H1 (cell line): ENCODE measurements at regions not wholly inside any gene's neighbourhood (a gene's known extent, or its start where the extent isn't known, plus 50 kb on each side); places are given as distances from the start of the nearest gene placed in this dataset.
A peak's percentile ranks its signal among the peaks of the same experiment; 100 is the strongest.
"Not testable (repeated sequence)": the region's sequence is repeated elsewhere in the genome, so short reads cannot be mapped to it uniquely, and the experiment has no call there.

Source experiments
- CTCF ChIA-PET: fragments of 300-600 bp; sonication (Branson Sonifier 250); formaldehyde crosslinking; loops from one replicate; lab custom pipeline; 2021; ENCODE audit not compliant: partially characterized antibody; lab: Charles Lee
- POLR2A ChIA-PET: fragments of 300-600 bp; sonication (Branson Sonifier 250); formaldehyde crosslinking; loops from one replicate; lab custom pipeline; 2021; ENCODE audit warnings: inconsistent platforms; ENCODE audit not compliant: partially characterized antibody; lab: Charles Lee
- DNase-seq, 2 experiments: peaks; one replicate each; pipeline versions ENCODE4 v3.0.0 to v3.0.0-alpha.2; 2010 to 2022; ENCODE audit warnings: low spot score in 2 of 2, low read depth in 1 of 2, mixed read lengths in 1 of 2
- FAIRE-seq: peaks from 2 replicates; lab custom pipeline; 2011; peaks lifted over from hg19 to GRCh38; lab: Jason Lieb, UNC
- H2AFZ ChIP-seq: 2 replicates; pipeline ENCODE4 v1.8.1; 2012; ENCODE audit warnings: low read length, inconsistent platforms
- H2AK5ac ChIP-seq: 2 replicates; pipeline ENCODE4 v1.6.1; 2013; ENCODE audit warnings: low read depth, low read length
- H2BK120ac ChIP-seq: replicated peaks from 2 replicates; pipeline ENCODE3; 2013; ENCODE audit warnings: low read depth, low read length, inconsistent platforms
- H2BK12ac ChIP-seq: 2 replicates; pipeline ENCODE4 v1.6.1; 2013; ENCODE audit warnings: low read depth, low read length
- H2BK15ac ChIP-seq: 2 replicates; pipeline ENCODE4 v1.6.1; 2013; ENCODE audit warnings: low read length
- H2BK20ac ChIP-seq: 2 replicates; pipeline ENCODE4 v1.6.1; 2013; ENCODE audit warnings: low read length
- H2BK5ac ChIP-seq: 2 replicates; pipeline ENCODE4 v1.6.1; 2013; ENCODE audit warnings: low read depth, low read length
- H3K14ac ChIP-seq: 2 replicates; pipeline ENCODE4 v1.6.1; 2013; ENCODE audit warnings: inconsistent platforms; ENCODE audit not compliant: insufficient read length
- H3K18ac ChIP-seq: 2 replicates; pipeline ENCODE4 v1.6.1; 2013; ENCODE audit warnings: low read length; ENCODE audit errors: extremely low read depth
- H3K23ac ChIP-seq: 2 replicates; pipeline ENCODE4 v1.6.1; 2013; ENCODE audit warnings: inconsistent platforms; ENCODE audit not compliant: insufficient read length
- H3K23me2 ChIP-seq: 2 replicates; pipeline ENCODE4 v1.6.1; 2013; ENCODE audit warnings: low read depth, low read length
- H3K27ac ChIP-seq: 2 replicates; pipeline ENCODE4 v1.6.1; 2011; ENCODE audit warnings: low read depth, low read length, inconsistent platforms
- H3K27me3 ChIP-seq, 4 experiments: replicated peaks in 1 of 4; 1 replicate in 1 of 4; 2 replicates in 3 of 4; pipeline versions ENCODE4 v1.6.1 to v1.8.1; 2011 to 2013; ENCODE audit warnings: low read length in 3 of 4, mild to moderate bottlenecking in 3 of 4, inconsistent platforms in 2 of 4, mixed read lengths in 2 of 4, moderate library complexity in 1 of 4; ENCODE audit not compliant: control insufficient read depth in 3 of 4, insufficient read depth in 3 of 4; ENCODE audit errors: extremely low read depth in 1 of 4
- H3K36me3 ChIP-seq, 4 experiments: 2 replicates each; pipeline versions ENCODE4 v1.6.1 to v1.8.1; 2011 to 2013; ENCODE audit warnings: mild to moderate bottlenecking in 4 of 4, low read length in 3 of 4, moderate library complexity in 2 of 4, control low read depth in 1 of 4, inconsistent platforms in 1 of 4; ENCODE audit not compliant: insufficient read depth in 4 of 4, control insufficient read depth in 2 of 4
- H3K4ac ChIP-seq: replicated peaks from 2 replicates; pipeline ENCODE3; 2013; ENCODE audit warnings: low read length, low read depth, mixed read lengths, inconsistent platforms; ENCODE audit not compliant: insufficient read length
- H3K4me1 ChIP-seq, 4 experiments: replicated peaks in 1 of 4; 1 replicate in 1 of 4; 2 replicates in 3 of 4; pipeline versions ENCODE4 v1.6.1 to v1.8.1; 2011 to 2013; ENCODE audit warnings: low read length in 3 of 4, inconsistent platforms in 2 of 4, mixed read lengths in 1 of 4; ENCODE audit not compliant: insufficient read depth in 4 of 4, control insufficient read depth in 3 of 4
- H3K4me2 ChIP-seq, 2 experiments: 2 replicates each; pipeline versions ENCODE4 v1.6.1 to v1.8.1; 2011 to 2013; ENCODE audit warnings: low read depth in 2 of 2, low read length in 2 of 2, control low read depth in 1 of 2, inconsistent platforms in 1 of 2, mild to moderate bottlenecking in 1 of 2; ENCODE audit not compliant: insufficient read depth in 1 of 2
- H3K4me3 ChIP-seq, 4 experiments: fragments of 200-600, 300-600 bp in 1 of 4; sonication (generic), shearing (Covaris generic), sonication (Bioruptor Twin) in 1 of 4; 2 replicates each; pipeline versions ENCODE4 v1.5.1 to v1.8.1; 2011 to 2016; ENCODE audit warnings: low read length in 4 of 4, low read depth in 3 of 4, control low read depth in 2 of 4, inconsistent platforms in 2 of 4, mild to moderate bottlenecking in 2 of 4, mixed read lengths in 1 of 4, moderate library complexity in 1 of 4; ENCODE audit not compliant: insufficient read depth in 2 of 4; ENCODE audit errors: extremely low read depth in 1 of 4
- H3K56ac ChIP-seq: replicated peaks from 2 replicates; pipeline ENCODE3; 2013; ENCODE audit warnings: low read depth, mild to moderate bottlenecking, mixed read lengths, low read length, inconsistent platforms; ENCODE audit not compliant: insufficient read length
- H3K79me1 ChIP-seq: 2 replicates; pipeline ENCODE4 v1.6.1; 2013; ENCODE audit warnings: low read depth, low read length, control low read depth
- H3K79me2 ChIP-seq, 2 experiments: 2 replicates each; pipeline versions ENCODE4 v1.6.1 to v1.8.1; 2012 to 2013; ENCODE audit warnings: low read length in 2 of 2, mild to moderate bottlenecking in 2 of 2, inconsistent platforms in 1 of 2; ENCODE audit not compliant: insufficient read depth in 2 of 2, control insufficient read depth in 1 of 2
- H3K9ac ChIP-seq, 4 experiments: replicated peaks in 1 of 4; 1 replicate in 1 of 4; 2 replicates in 3 of 4; pipeline versions ENCODE4 v1.6.1 to v1.8.1; 2011 to 2013; ENCODE audit warnings: low read depth in 3 of 4, low read length in 3 of 4, control low read depth in 2 of 4, mild to moderate bottlenecking in 2 of 4, moderate library complexity in 2 of 4, inconsistent platforms in 1 of 4; ENCODE audit errors: extremely low read depth in 1 of 4
- H3K9me3 ChIP-seq, 2 experiments: 2 replicates each; pipeline versions ENCODE4 v1.6.1 to v1.8.1; 2012 to 2013; ENCODE audit warnings: mild to moderate bottlenecking in 2 of 2, moderate library complexity in 2 of 2, control low read depth in 1 of 2, inconsistent platforms in 1 of 2, low read depth in 1 of 2, low read length in 1 of 2, mixed read lengths in 1 of 2; ENCODE audit not compliant: insufficient read depth in 2 of 2
- H4K20me1 ChIP-seq, 2 experiments: replicated peaks in 1 of 2; 2 replicates each; pipeline versions ENCODE3 to v1.8.1; 2011 to 2013; ENCODE audit warnings: inconsistent platforms in 2 of 2, low read length in 2 of 2, mild to moderate bottlenecking in 1 of 2; ENCODE audit not compliant: insufficient read depth in 2 of 2, control insufficient read depth in 1 of 2
- H4K5ac ChIP-seq: 2 replicates; pipeline ENCODE4 v1.6.1; 2013; ENCODE audit warnings: low read length, low read depth, mixed read lengths, inconsistent platforms; ENCODE audit not compliant: insufficient read length
- H4K8ac ChIP-seq: 2 replicates; pipeline ENCODE4 v1.8.0; 2013; ENCODE audit warnings: mild to moderate bottlenecking, moderate library complexity, low read length, inconsistent platforms; ENCODE audit not compliant: insufficient read depth; ENCODE audit errors: extremely low read depth
- H4K91ac ChIP-seq: replicated peaks from 2 replicates; pipeline ENCODE3; 2013; ENCODE audit warnings: low read length, mixed read lengths, inconsistent platforms; ENCODE audit not compliant: insufficient read length
- WGBS, 2 experiments: shearing (Covaris generic) in 1 of 2; methylation state at CpG; one replicate each; pipeline versions ENCODE4 v1.1.6 to v1.1.7; 2013 to 2015; ENCODE audit warnings: low lambda C conversion rate in 2 of 2, mixed read lengths in 2 of 2, inconsistent platforms in 1 of 2, low coverage in 1 of 2, missing lambda C conversion rate in 1 of 2; ENCODE audit not compliant: insufficient replicate concordance in 2 of 2, insufficient coverage in 1 of 2, insufficient read length in 1 of 2; ENCODE audit errors: extremely low coverage in 1 of 2, missing lambda C conversion rate in 1 of 2; 5-methylcytosine and 5-hydroxymethylcytosine counted together

DNA sequence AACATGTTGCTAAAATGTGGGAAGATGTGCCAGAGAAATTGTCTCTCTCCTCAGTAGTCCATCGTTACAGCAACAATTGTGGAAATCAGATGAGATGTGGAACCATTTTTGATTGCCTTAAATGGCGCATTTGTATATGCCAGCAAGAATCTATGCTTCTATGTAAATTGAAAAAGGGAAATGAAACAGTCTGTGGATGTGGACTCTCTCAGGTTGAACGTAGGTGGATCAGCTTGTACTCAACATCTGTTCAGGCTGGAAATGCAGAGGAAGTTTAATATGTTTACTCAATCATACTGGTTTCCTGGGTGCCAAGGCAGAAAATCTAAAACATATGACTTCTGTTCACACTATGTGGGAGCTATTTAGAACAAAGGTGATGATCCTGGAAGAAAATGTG is 490.7 kb upstream of the ZNF337 start:
- CTCF ChIA-PET, POLR2A ChIA-PET, H3K4me1 ChIP-seq, H4K8ac ChIP-seq, H2BK20ac ChIP-seq, H3K4me2 ChIP-seq, H2AFZ ChIP-seq, H3K23me2 ChIP-seq, H3K4me3 ChIP-seq, H3K18ac ChIP-seq, H3K56ac ChIP-seq, H3K23ac ChIP-seq, H4K20me1 ChIP-seq, H2BK120ac ChIP-seq, H2AK5ac ChIP-seq, H3K27me3 ChIP-seq, H2BK12ac ChIP-seq, H3K79me2 ChIP-seq, H3K4ac ChIP-seq, H3K14ac ChIP-seq, H3K27ac ChIP-seq, DNase-seq, H2BK5ac ChIP-seq, H4K5ac ChIP-seq, H3K79me1 ChIP-seq, H3K9me3 ChIP-seq, H3K9ac ChIP-seq, H2BK15ac ChIP-seq, H4K91ac ChIP-seq, H3K36me3 ChIP-seq: not testable (repeated sequence)
- FAIRE-seq, result peak; percentile 66
- WGBS, 2 experiments, result 91% methylated on average over 3 of the region's 3 CpGs; no CpG with 5 or more reads in 1 of the 2 experiments

DNA sequence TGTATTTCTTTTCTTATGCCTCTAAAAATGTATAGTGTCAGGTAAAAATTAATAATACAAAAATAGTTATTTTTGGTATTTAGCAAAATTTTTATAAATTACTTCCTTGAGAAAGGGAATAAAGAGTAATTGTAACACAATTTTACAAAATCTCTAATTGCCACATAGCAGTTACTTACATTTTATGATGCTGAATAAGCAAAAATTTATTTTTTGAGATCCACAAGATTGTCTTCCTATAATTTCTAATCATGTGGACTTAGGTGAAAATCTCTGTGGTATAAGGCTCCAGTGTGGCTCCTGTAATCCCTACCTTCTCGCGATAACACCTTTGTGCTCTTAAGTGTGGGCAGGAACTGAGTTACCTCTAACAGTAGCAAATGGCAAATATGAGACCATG is 487.1 kb upstream of the ZNF337 start:
- H3K36me3 ChIP-seq, POLR2A ChIA-PET, DNase-seq, H2BK20ac ChIP-seq, H3K4me2 ChIP-seq, H3K9ac ChIP-seq, H2AFZ ChIP-seq, H4K5ac ChIP-seq, H2BK120ac ChIP-seq, H3K4ac ChIP-seq, H4K8ac ChIP-seq, H3K23me2 ChIP-seq, H3K79me2 ChIP-seq, H2BK5ac ChIP-seq, CTCF ChIA-PET, H3K4me1 ChIP-seq, FAIRE-seq, H3K23ac ChIP-seq, H2AK5ac ChIP-seq, H3K27ac ChIP-seq, H4K20me1 ChIP-seq, H3K9me3 ChIP-seq, H3K27me3 ChIP-seq, H3K18ac ChIP-seq, H4K91ac ChIP-seq, H3K4me3 ChIP-seq, H2BK15ac ChIP-seq, H2BK12ac ChIP-seq, H3K79me1 ChIP-seq, H3K56ac ChIP-seq, H3K14ac ChIP-seq: not testable (repeated sequence)
- 100% methylated on average over 2 of the region's 2 CpGs; no CpG with 5 or more reads in 1 of the 2 experiments for WGBS, 2 experiments
